Endothelial cell of umbilical vein (primary cell): ENCODE measurements at regions not wholly inside any gene's neighbourhood (a gene's known extent, or its start where the extent isn't known, plus 50 kb on each side); places are given as distances from the start of the nearest gene placed in this dataset.

ENCODE experiments used
- BruUV-seq: library from RNA; stranded (reverse); fragments of 400-500 nt; replicated peaks from 2 replicates; lab custom pipeline; 2021; lab: Mats Ljungman, UMichigan
- CTCF ChIA-PET: fragments of 300-600, 350-600 bp; sonication (Branson Sonifier 250); formaldehyde crosslinking; loops from one replicate; lab custom pipeline; 2021; ENCODE audit warnings: antibody characterized with exemption, inconsistent platforms; lab: Charles Lee
- POLR2A ChIA-PET: fragments of 300-600, 350-600 bp; sonication (Branson Sonifier 250); formaldehyde crosslinking; loops from one replicate; lab custom pipeline; 2021; ENCODE audit warnings: antibody characterized with exemption, inconsistent platforms; lab: Charles Lee
- DNase-seq: peaks from one replicate; pipeline ENCODE4 v3.0.0-alpha.2; 2011; ENCODE audit warnings: low read depth, low spot score
- FAIRE-seq: peaks from 2 replicates; lab custom pipeline; 2011; peaks lifted over from hg19 to GRCh38; lab: Jason Lieb, UNC
- H2AFZ ChIP-seq: 2 replicates; pipeline ENCODE4 v1.6.0; 2012; ENCODE audit warnings: low read depth, low read length, control low read depth, inconsistent platforms
- H3K27ac ChIP-seq: 2 replicates; pipeline ENCODE4 v1.5.1; 2011; ENCODE audit warnings: low read depth, mild to moderate bottlenecking, control low read depth, low read length, moderate library complexity; ENCODE audit not compliant: insufficient read depth
- H3K27me3 ChIP-seq, 2 experiments: 2 replicates each; pipeline versions ENCODE4 v1.6.0 to v1.6.1; 2011; ENCODE audit warnings: low read length in 2 of 2, mixed read lengths in 1 of 2; ENCODE audit not compliant: control insufficient read depth in 2 of 2, insufficient read depth in 2 of 2
- H3K36me3 ChIP-seq, 2 experiments: 2 replicates in 1 of 2; 3 replicates in 1 of 2; pipeline ENCODE4 v1.5.1; 2011; ENCODE audit warnings: low read length in 2 of 2, mild to moderate bottlenecking in 1 of 2, moderate library complexity in 1 of 2; ENCODE audit not compliant: control insufficient read depth in 2 of 2, insufficient read depth in 2 of 2; ENCODE audit errors: extremely low read depth in 1 of 2
- H3K4me1 ChIP-seq: 3 replicates; pipeline ENCODE4 v1.5.1; 2011; ENCODE audit warnings: mild to moderate bottlenecking, low read length; ENCODE audit not compliant: control insufficient read depth, insufficient read depth; ENCODE audit errors: extremely low read depth
- H3K4me2 ChIP-seq: 2 replicates; pipeline ENCODE4 v1.6.1; 2011; ENCODE audit warnings: low read length, control low read depth, mixed read lengths; ENCODE audit not compliant: insufficient read depth
- H3K4me3 ChIP-seq, 3 experiments: fragments of 200-600 bp in 1 of 3; sonication (generic), shearing (Covaris generic) in 1 of 3; replicated peaks in 1 of 3; 2 replicates each; pipeline ENCODE4 v1.5.1; 2011 to 2016; ENCODE audit warnings: control low read depth in 3 of 3, low read length in 3 of 3, mild to moderate bottlenecking in 2 of 3, inconsistent platforms in 1 of 3, low read depth in 1 of 3, moderate library complexity in 1 of 3; ENCODE audit not compliant: insufficient read depth in 1 of 3
- H3K79me2 ChIP-seq: 2 replicates; pipeline ENCODE4 v1.6.0; 2012; ENCODE audit warnings: low read length, inconsistent platforms; ENCODE audit not compliant: control insufficient read depth, insufficient read depth
- H3K9ac ChIP-seq: replicated peaks from 2 replicates; pipeline ENCODE3; 2011; ENCODE audit warnings: low read length, control low read depth; ENCODE audit not compliant: insufficient read depth; ENCODE audit errors: extremely low read depth
- H3K9me1 ChIP-seq: replicated peaks from 3 replicates; pipeline ENCODE4 v1.6.0; 2011; ENCODE audit warnings: mild to moderate bottlenecking, low read length; ENCODE audit not compliant: control insufficient read depth, insufficient read depth; ENCODE audit errors: extremely low read depth
- H3K9me3 ChIP-seq: replicated peaks from 2 replicates; pipeline ENCODE4 v1.5.1; 2012; ENCODE audit warnings: low read length, inconsistent platforms; ENCODE audit not compliant: control insufficient read depth, insufficient read depth
- H4K20me1 ChIP-seq: replicated peaks from 2 replicates; pipeline ENCODE3; 2011; ENCODE audit warnings: mild to moderate bottlenecking, low read length; ENCODE audit not compliant: control insufficient read depth, insufficient read depth; ENCODE audit errors: extremely low read depth
- EZH2 ChIP-seq: IDR thresholded peaks from 2 replicates; pipeline ENCODE4 v1.6.1; 2012; ENCODE audit warnings: borderline replicate concordance, low read depth, mild to moderate bottlenecking, moderate library complexity, low read length, inconsistent platforms; ENCODE audit not compliant: severe bottlenecking
- FOS ChIP-seq: IDR thresholded peaks from 2 replicates; pipeline ENCODE4 v1.6.1; 2011; ENCODE audit warnings: mild to moderate bottlenecking, low read length, moderate library complexity, borderline replicate concordance; ENCODE audit not compliant: insufficient read depth
- GATA2 ChIP-seq: IDR thresholded peaks from 2 replicates; pipeline ENCODE4 v1.7.0; 2011; ENCODE audit warnings: low read depth, mild to moderate bottlenecking, moderate library complexity, mixed read lengths, low read length; ENCODE audit not compliant: insufficient read length, insufficient read depth
- JUN ChIP-seq: IDR thresholded peaks from 2 replicates; pipeline ENCODE4 v1.6.1; 2011; ENCODE audit warnings: borderline replicate concordance, low read depth; ENCODE audit not compliant: insufficient read length, insufficient read depth
- MYC ChIP-seq: IDR thresholded peaks from one replicate; pipeline ENCODE4 v1.6.1; 2011; ENCODE audit warnings: mild to moderate bottlenecking, low read depth, low read length
- POLR2A ChIP-seq: IDR thresholded peaks from 2 replicates; pipeline ENCODE4 v1.6.1; 2012; ENCODE audit warnings: low read depth, mild to moderate bottlenecking, control low read depth, low read length
- POLR2AphosphoS5 ChIP-seq: IDR thresholded peaks from 2 replicates; pipeline ENCODE4 v1.6.1; 2012; ENCODE audit warnings: low read depth, mild to moderate bottlenecking, control low read depth, low read length, moderate library complexity; ENCODE audit not compliant: insufficient read depth
- dilution Hi-C: fragments of 300-500 bp; cut with MboI; formaldehyde crosslinking; loops from one replicate; pipeline ENCODE4 v1.15.0; 2019; ENCODE audit warnings: low sequenced_read_pairs; ENCODE audit not compliant: extremely low pct_ligation_motif_present
- intact Hi-C: fragments of 100-400 bp; cut with micrococcal nuclease; formaldehyde crosslinking; loops from one replicate; pipeline ENCODE4 v1.10.0; 2022
- TF ChIP-seq, protein P1 (sequence below): IDR thresholded peaks from 2 replicates; pipeline ENCODE4 v1.6.1; 2011; ENCODE audit not compliant: insufficient read depth, insufficient read length
- TF ChIP-seq, protein P2 (sequence below), 2 donors: IDR thresholded peaks; 1 replicate in 1 of 2; 2 replicates in 1 of 2; pipeline ENCODE4 v1.5.1; 2011; ENCODE audit warnings: low read length in 2 of 2, mild to moderate bottlenecking in 2 of 2, moderate library complexity in 2 of 2, control low read depth in 1 of 2, inconsistent platforms in 1 of 2, low read depth in 1 of 2; ENCODE audit not compliant: insufficient read depth in 1 of 2; ENCODE audit errors: extremely low read depth in 1 of 2

DNA sequence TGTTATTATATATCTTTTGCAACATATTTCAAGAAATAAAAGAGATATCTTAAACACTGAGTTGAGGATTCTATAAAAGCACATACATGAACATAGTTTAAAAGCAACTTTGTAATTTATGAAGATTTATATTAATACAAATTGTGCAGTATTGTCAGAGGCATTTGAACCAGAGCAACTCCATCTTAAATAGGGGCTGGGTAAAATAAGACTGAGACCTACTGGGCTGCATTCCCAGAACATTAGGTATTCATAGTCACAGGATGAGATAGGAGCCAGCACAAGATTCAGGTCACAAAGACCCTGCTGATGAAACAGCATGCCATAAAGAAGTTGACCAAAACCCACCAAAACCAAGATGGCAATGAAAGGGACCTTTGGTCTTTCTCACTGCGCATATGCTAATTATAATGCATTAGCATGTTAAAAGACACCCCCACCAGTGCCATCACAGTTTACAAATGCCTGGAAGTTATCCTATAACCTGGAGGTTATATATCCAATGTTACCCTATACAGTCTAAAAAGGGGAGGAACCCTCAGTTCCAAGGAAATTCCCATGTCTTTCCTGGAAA, 320.2 kb downstream of the FAM170A start:
- POLR2A ChIA-PET: no interaction called here
- Histone ChIP-seq H3K4me2 (no peak overlapping the region), H3K9ac (no peak overlapping the region), H3K36me3 (no peaks in the 10 kb centered on the region), H4K20me1 (no peaks in the 10 kb centered on the region), H2AFZ (no peak overlapping the region), H3K27me3 (no peaks in the 10 kb centered on the region), H3K4me1 (no peaks in the 10 kb centered on the region), H3K79me2 (no peaks in the 10 kb centered on the region), H3K27ac (no peak overlapping the region), H3K9me1 (no peaks in the 10 kb centered on the region), H3K9me3 (no peaks in the 10 kb centered on the region), H3K4me3 (no peak overlapping the region)
- FAIRE-seq (no peak), DNase-seq (no peak)
- dilution Hi-C loops: no loop called here
- no TSS peak for BruUV-seq
- intact Hi-C loops: no loop called here
- CTCF ChIA-PET: no interaction called here
- no peak for TF ChIP-seq POLR2A
- TF ChIP-seq, protein P1, sequence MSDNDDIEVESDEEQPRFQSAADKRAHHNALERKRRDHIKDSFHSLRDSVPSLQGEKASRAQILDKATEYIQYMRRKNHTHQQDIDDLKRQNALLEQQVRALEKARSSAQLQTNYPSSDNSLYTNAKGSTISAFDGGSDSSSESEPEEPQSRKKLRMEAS: no peak
- TF ChIP-seq POLR2AphosphoS5: no peak
- TF ChIP-seq MYC: no peak
- TF ChIP-seq, protein P2, sequence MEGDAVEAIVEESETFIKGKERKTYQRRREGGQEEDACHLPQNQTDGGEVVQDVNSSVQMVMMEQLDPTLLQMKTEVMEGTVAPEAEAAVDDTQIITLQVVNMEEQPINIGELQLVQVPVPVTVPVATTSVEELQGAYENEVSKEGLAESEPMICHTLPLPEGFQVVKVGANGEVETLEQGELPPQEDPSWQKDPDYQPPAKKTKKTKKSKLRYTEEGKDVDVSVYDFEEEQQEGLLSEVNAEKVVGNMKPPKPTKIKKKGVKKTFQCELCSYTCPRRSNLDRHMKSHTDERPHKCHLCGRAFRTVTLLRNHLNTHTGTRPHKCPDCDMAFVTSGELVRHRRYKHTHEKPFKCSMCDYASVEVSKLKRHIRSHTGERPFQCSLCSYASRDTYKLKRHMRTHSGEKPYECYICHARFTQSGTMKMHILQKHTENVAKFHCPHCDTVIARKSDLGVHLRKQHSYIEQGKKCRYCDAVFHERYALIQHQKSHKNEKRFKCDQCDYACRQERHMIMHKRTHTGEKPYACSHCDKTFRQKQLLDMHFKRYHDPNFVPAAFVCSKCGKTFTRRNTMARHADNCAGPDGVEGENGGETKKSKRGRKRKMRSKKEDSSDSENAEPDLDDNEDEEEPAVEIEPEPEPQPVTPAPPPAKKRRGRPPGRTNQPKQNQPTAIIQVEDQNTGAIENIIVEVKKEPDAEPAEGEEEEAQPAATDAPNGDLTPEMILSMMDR (IDR thresholded peaks at IDR 0.05; ENCODE audit: extremely low read depth in 1 of 2, insufficient read depth in 1 of 2, low read depth in 1 of 2, low read length in 2 of 2): no peak
- no peak for TF ChIP-seq GATA2
- TF ChIP-seq EZH2: no peak
- no peak for TF ChIP-seq FOS
- TF ChIP-seq JUN: no peak
